ENCODE measurements at regions not wholly inside any gene's neighbourhood (a gene's known extent, or its start where the extent isn't known, plus 50 kb on each side); places are given as distances from the start of the nearest gene placed in this dataset.

GRCh38 chr5:2658447-2658846 lies 93.0 kb downstream of the IRX2 start:
- no peak for TF ChIP-seq CTCF (IDR thresholded peaks at IDR 0.05; ENCODE audit: unreplicated experiment)
- H3K27ac Mint-ChIP-seq, result no peak overlapping the region
- H3K27me3 Mint-ChIP-seq (ENCODE audit: low read depth), result peaks cover 48% of the 10 kb centered on the region
- DNase-seq (ENCODE audit: low spot score in 2 of 2, unreplicated experiment in 2 of 2), result no peak
- no peaks in the 10 kb centered on the region for H3K36me3 Mint-ChIP-seq
- H3K9me3 Mint-ChIP-seq, result no peaks in the 10 kb centered on the region
- no peak overlapping the region for H3K4me3 Mint-ChIP-seq
- H3K4me1 Mint-ChIP-seq, result peaks cover 32% of the 10 kb centered on the region

GRCh38 chr5:2657151-2657550 lies 94.3 kb downstream of the IRX2 start:
- Mint-ChIP-seq H3K27me3 (ENCODE audit: low read depth) (peaks cover 57% of the 10 kb centered on the region), H3K4me1 (peaks cover 32% of the 10 kb centered on the region), H3K27ac (no peak overlapping the region), H3K36me3 (no peaks in the 10 kb centered on the region), H3K9me3 (no peaks in the 10 kb centered on the region), H3K4me3 (no peak overlapping the region)
- TF ChIP-seq CTCF (IDR thresholded peaks at IDR 0.05; ENCODE audit: unreplicated experiment), result no peak
- DNase-seq (ENCODE audit: low spot score in 2 of 2, unreplicated experiment in 2 of 2), result no peak

DNA sequence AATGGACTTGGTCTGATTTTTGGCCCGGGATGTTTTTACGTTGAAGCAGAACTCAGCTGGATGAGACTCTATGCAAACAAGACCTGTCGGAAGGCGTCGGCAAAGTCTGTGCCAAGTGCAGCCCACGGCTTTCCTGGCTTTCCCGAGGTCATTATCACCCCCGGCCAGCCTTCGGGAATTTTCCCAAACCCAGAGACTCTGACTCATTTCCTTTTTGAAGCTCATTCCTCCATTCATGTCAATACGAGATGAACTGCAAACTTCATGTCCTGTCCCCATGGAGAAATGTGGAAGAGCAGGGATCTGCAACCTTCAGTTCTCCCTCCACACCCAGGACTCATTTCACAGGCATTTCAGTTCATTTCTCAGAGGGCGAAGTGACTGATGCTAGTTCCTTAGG lies 95.3 kb downstream of the IRX2 start:
- DNase-seq (ENCODE audit: low spot score in 2 of 2, unreplicated experiment in 2 of 2), result no peak
- peaks cover 32% of the 10 kb centered on the region for H3K4me1 Mint-ChIP-seq
- no peak overlapping the region for H3K4me3 Mint-ChIP-seq
- no peak overlapping the region for H3K27ac Mint-ChIP-seq
- H3K36me3 Mint-ChIP-seq, result no peaks in the 10 kb centered on the region
- peaks cover 59% of the 10 kb centered on the region for H3K27me3 Mint-ChIP-seq (ENCODE audit: low read depth)
- no peak for TF ChIP-seq CTCF (IDR thresholded peaks at IDR 0.05; ENCODE audit: unreplicated experiment)
- no peaks in the 10 kb centered on the region for H3K9me3 Mint-ChIP-seq

DNA sequence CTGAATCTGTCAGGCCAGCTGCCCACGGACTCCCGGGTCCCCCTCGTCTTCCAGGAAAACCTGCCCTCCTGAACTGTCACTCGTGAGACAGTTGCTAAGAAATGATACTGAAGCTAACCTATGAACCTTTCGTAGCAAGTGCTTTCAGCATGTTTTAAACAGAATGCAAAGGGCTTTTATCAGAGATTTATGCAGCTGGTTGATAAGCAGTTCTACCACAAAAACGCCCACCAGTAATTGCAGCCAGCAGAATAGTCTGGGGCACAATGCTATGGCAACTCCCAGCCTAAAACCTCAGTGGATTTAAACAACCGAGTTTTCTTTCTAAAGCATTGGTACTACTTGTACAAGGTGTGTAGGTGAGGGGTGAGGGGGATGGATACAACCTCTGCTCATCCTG lies 97.5 kb downstream of the IRX2 start:
- H3K9me3 Mint-ChIP-seq, result peaks cover 7% of the 10 kb centered on the region
- H3K4me1 Mint-ChIP-seq, result peaks cover 20% of the 10 kb centered on the region
- H3K27ac Mint-ChIP-seq, result no peak overlapping the region
- H3K4me3 Mint-ChIP-seq, result no peak overlapping the region
- peaks cover 63% of the 10 kb centered on the region for H3K27me3 Mint-ChIP-seq (ENCODE audit: low read depth)
- TF ChIP-seq CTCF (IDR thresholded peaks at IDR 0.05; ENCODE audit: unreplicated experiment), result no peak
- DNase-seq (ENCODE audit: low spot score in 2 of 2, unreplicated experiment in 2 of 2), result no peak
- H3K36me3 Mint-ChIP-seq, result no peaks in the 10 kb centered on the region

GRCh38 chr5:2651116-2651515 lies 100.4 kb downstream of the IRX2 start:
- Mint-ChIP-seq H3K4me3 (no peak overlapping the region), H3K36me3 (no peaks in the 10 kb centered on the region), H3K27me3 (ENCODE audit: low read depth) (peaks cover 59% of the 10 kb centered on the region), H3K9me3 (peaks cover 7% of the 10 kb centered on the region), H3K27ac (no peak overlapping the region), H3K4me1 (peaks cover 10% of the 10 kb centered on the region)
- TF ChIP-seq CTCF (IDR thresholded peaks at IDR 0.05; ENCODE audit: unreplicated experiment), result no peak
- no peak for DNase-seq (ENCODE audit: low spot score in 2 of 2, unreplicated experiment in 2 of 2)

- TF ChIP-seq CTCF (IDR thresholded peaks at IDR 0.05; ENCODE audit: unreplicated experiment), result no peak
- no peaks in the 10 kb centered on the region for H3K36me3 Mint-ChIP-seq
- H3K27ac Mint-ChIP-seq, result no peak overlapping the region
- H3K9me3 Mint-ChIP-seq, result no peaks in the 10 kb centered on the region
- peaks cover 43% of the 10 kb centered on the region for H3K27me3 Mint-ChIP-seq (ENCODE audit: low read depth)
- no peak for DNase-seq (ENCODE audit: low spot score in 2 of 2, unreplicated experiment in 2 of 2)
- H3K4me1 Mint-ChIP-seq, result no peaks in the 10 kb centered on the region
- no peak overlapping the region for H3K4me3 Mint-ChIP-seq
Measured at GRCh38 chr5:2642684-2643345, 108.7 kb downstream of the IRX2 start.
